Activated naive CD8-positive, alpha-beta T cell treated with anti-CD3 and anti-CD28 coated beads, Interleukin-2, amount 50 U/mL, for 24 hours (primary cell): ENCODE measurements at regions not wholly inside any gene's neighbourhood (a gene's known extent, or its start where the extent isn't known, plus 50 kb on each side); places are given as distances from the start of the nearest gene placed in this dataset.

Experiments
- ATAC-seq: fragments of 150-1000 bp; cut with Tn5 transposase; one replicate; pipeline ENCODE4 v1.10.0; 2021
- DNase-seq: peaks from one replicate; pipeline ENCODE4 v3.0.0; 2021
- H3K27ac Mint-ChIP-seq: one replicate; pipeline ENCODE4 v1.8.0; 2021; ENCODE audit warnings: mild to moderate bottlenecking, mixed read lengths
- H3K27me3 Mint-ChIP-seq: one replicate; pipeline ENCODE4 v1.8.0; 2021; ENCODE audit warnings: mixed read lengths
- H3K36me3 Mint-ChIP-seq: one replicate; pipeline ENCODE4 v1.8.0; 2021; ENCODE audit warnings: low read depth, mixed read lengths
- H3K4me1 Mint-ChIP-seq: one replicate; pipeline ENCODE4 v1.8.0; 2021; ENCODE audit warnings: mixed read lengths
- H3K4me3 Mint-ChIP-seq: one replicate; pipeline ENCODE4 v1.8.0; 2021; ENCODE audit warnings: mild to moderate bottlenecking, moderate library complexity, mixed read lengths
- H3K9me3 Mint-ChIP-seq: one replicate; pipeline ENCODE4 v1.8.0; 2021; ENCODE audit warnings: mixed read lengths

- Mint-ChIP-seq H3K4me3 (no peak overlapping the region), H3K9me3 (no peaks in the 10 kb centered on the region), H3K27ac (no peak overlapping the region)
Observed at GRCh38 chr5:54360925-54361662, 50.7 kb upstream of the ARL15 start.

More at GRCh38 chr5:54360925-54361662, 50.7 kb upstream of the ARL15 start:
- ATAC-seq (no peak), DNase-seq (no peak)
- Mint-ChIP-seq H3K27me3 (peaks cover 21% of the 10 kb centered on the region), H3K36me3 (no peaks in the 10 kb centered on the region), H3K4me1 (no peaks in the 10 kb centered on the region)
